IMR-90 (cell line): ENCODE measurements at regions not wholly inside any gene's neighbourhood (a gene's known extent, or its start where the extent isn't known, plus 50 kb on each side); places are given as distances from the start of the nearest gene placed in this dataset.

Source experiments
- ATAC-seq: fragments of 200-7000 bp; cut with Tn5 transposase; 2 replicates; pipeline ENCODE4 v1.9.1; 2020; ENCODE audit warnings: low read depth, mild to moderate bottlenecking, moderate library complexity
- BruUV-seq: library from RNA; stranded (reverse); fragments of 400-500 nt; replicated peaks from 2 replicates; lab custom pipeline; 2021; lab: Mats Ljungman, UMichigan
- CTCF ChIA-PET: fragments of 300-600 bp; formaldehyde crosslinking; extraction: SDS; loops from one replicate; lab custom pipeline; 2021; ENCODE audit warnings: antibody characterized with exemption; lab: Yijun Ruan, JAX
- POLR2A ChIA-PET: fragments of 300-600 bp; sonication (Branson Sonifier 250); formaldehyde crosslinking; loops from one replicate; lab custom pipeline; 2022; ENCODE audit warnings: antibody characterized with exemption; ENCODE audit not compliant: unreplicated experiment; lab: Charles Lee
- DNase-seq: peaks from one replicate; pipeline ENCODE4 v3.0.0; 2013
- H2AFZ ChIP-seq: replicated peaks from 2 replicates; pipeline ENCODE3; 2013; ENCODE audit warnings: low read length, mild to moderate bottlenecking; ENCODE audit not compliant: poor library complexity
- H2AK5ac ChIP-seq: 2 replicates; pipeline ENCODE4 v1.6.1; 2013; ENCODE audit warnings: low read depth, low read length, inconsistent platforms
- H2AK9ac ChIP-seq: replicated peaks from 2 replicates; pipeline ENCODE3; 2013; ENCODE audit warnings: mild to moderate bottlenecking, low read depth, low read length, moderate library complexity; ENCODE audit not compliant: poor library complexity
- H2BK120ac ChIP-seq: 2 replicates; pipeline ENCODE4 v1.6.1; 2013; ENCODE audit warnings: low read depth, low read length, inconsistent platforms
- H2BK15ac ChIP-seq: 3 replicates; pipeline ENCODE4 v1.6.1; 2013; ENCODE audit warnings: low read depth, low read length, inconsistent platforms
- H2BK20ac ChIP-seq: 2 replicates; pipeline ENCODE4 v1.6.1; 2013; ENCODE audit warnings: low read depth, mild to moderate bottlenecking, inconsistent platforms, low read length, moderate library complexity
- H2BK5ac ChIP-seq: 2 replicates; pipeline ENCODE4 v1.6.1; 2013; ENCODE audit warnings: mild to moderate bottlenecking, low read depth, low read length, inconsistent platforms; ENCODE audit not compliant: poor library complexity, severe bottlenecking
- H3K14ac ChIP-seq: replicated peaks from 2 replicates; pipeline ENCODE4 v1.6.1; 2013; ENCODE audit warnings: low read depth, low read length, inconsistent platforms
- H3K18ac ChIP-seq: 2 replicates; pipeline ENCODE4 v1.6.1; 2013; ENCODE audit warnings: low read depth, low read length, control low read depth
- H3K23ac ChIP-seq: 2 replicates; pipeline ENCODE4 v1.6.1; 2013; ENCODE audit warnings: low read depth, low read length, inconsistent platforms
- H3K27ac ChIP-seq: 2 replicates; pipeline ENCODE4 v1.5.1; 2013; ENCODE audit warnings: mild to moderate bottlenecking, control low read depth, low read length; ENCODE audit not compliant: insufficient read depth
- H3K27me3 ChIP-seq: 2 replicates; pipeline ENCODE4 v1.6.1; 2013; ENCODE audit warnings: low read length; ENCODE audit not compliant: control insufficient read depth, insufficient read depth
- H3K36me3 ChIP-seq: 2 replicates; pipeline ENCODE4 v1.6.1; 2013; ENCODE audit warnings: low read length, mixed read lengths; ENCODE audit not compliant: control insufficient read depth, insufficient read depth
- H3K4ac ChIP-seq: 2 replicates; pipeline ENCODE4 v1.6.1; 2013; ENCODE audit warnings: low read depth, low read length, inconsistent platforms
- H3K4me1 ChIP-seq: 2 replicates; pipeline ENCODE4 v1.6.1; 2013; ENCODE audit warnings: low read length, mixed read lengths; ENCODE audit not compliant: control insufficient read depth, insufficient read depth
- H3K4me2 ChIP-seq: 2 replicates; pipeline ENCODE4 v1.6.1; 2013; ENCODE audit warnings: low read depth, mild to moderate bottlenecking, control low read depth, low read length, moderate library complexity
- H3K4me3 ChIP-seq: 2 replicates; pipeline ENCODE4 v1.5.1; 2013; ENCODE audit warnings: low read depth, mild to moderate bottlenecking, control low read depth, low read length, moderate library complexity; ENCODE audit not compliant: insufficient read depth
- H3K56ac ChIP-seq: 2 replicates; pipeline ENCODE4 v1.6.1; 2013; ENCODE audit warnings: low read length, inconsistent platforms; ENCODE audit not compliant: insufficient read depth; ENCODE audit errors: extremely low read depth
- H3K79me1 ChIP-seq, 2 experiments: 2 replicates each; pipeline ENCODE4 v1.6.1; 2013; ENCODE audit warnings: low read length in 2 of 2, inconsistent platforms in 1 of 2, low read depth in 1 of 2
- H3K9ac ChIP-seq: 2 replicates; pipeline ENCODE4 v1.6.1; 2013; ENCODE audit warnings: low read depth, low read length, control low read depth
- H3K9me1 ChIP-seq: 2 replicates; pipeline ENCODE4 v1.6.1; 2013; ENCODE audit warnings: low read length, inconsistent platforms; ENCODE audit not compliant: insufficient read depth
- H3K9me3 ChIP-seq: 2 replicates; pipeline ENCODE4 v1.6.1; 2013; ENCODE audit warnings: low read length; ENCODE audit not compliant: control insufficient read depth, insufficient read depth
- H4K20me1 ChIP-seq: 2 replicates; pipeline ENCODE4 v1.6.1; 2013; ENCODE audit warnings: low read length, inconsistent platforms; ENCODE audit not compliant: insufficient read depth
- H4K5ac ChIP-seq: 2 replicates; pipeline ENCODE4 v1.6.1; 2013; ENCODE audit warnings: mild to moderate bottlenecking, low read depth, low read length, control low read depth
- H4K8ac ChIP-seq, 2 experiments: 2 replicates each; pipeline ENCODE4 v1.6.1; 2013; ENCODE audit warnings: low read depth in 2 of 2, low read length in 2 of 2, control low read depth in 1 of 2, inconsistent platforms in 1 of 2
- H4K91ac ChIP-seq: 2 replicates; pipeline ENCODE4 v1.6.1; 2013; ENCODE audit warnings: low read depth, low read length, inconsistent platforms; ENCODE audit not compliant: insufficient read depth
- MXI1 ChIP-seq: IDR thresholded peaks from 2 replicates; pipeline ENCODE4 v1.6.1; 2012; ENCODE audit warnings: low read depth, mild to moderate bottlenecking, low read length, moderate library complexity, borderline replicate concordance
- RAD21 ChIP-seq: IDR thresholded peaks from 2 replicates; pipeline ENCODE4 v1.6.1; 2012; ENCODE audit warnings: low read length, improper control_type of control experiment
- WGBS, 2 experiments: methylation state at CpG; one replicate each; pipeline versions ENCODE4 v1.1.5 to v1.1.7; 2013; ENCODE audit warnings: missing lambda C conversion rate in 2 of 2; ENCODE audit not compliant: insufficient read length in 1 of 2; ENCODE audit errors: extremely low coverage in 2 of 2; 5-methylcytosine and 5-hydroxymethylcytosine counted together
- dilution Hi-C: fragments of 300-500 bp; cut with HindIII; formaldehyde crosslinking; loops from one replicate; pipeline ENCODE4 v1.14.3; 2018; ENCODE audit warnings: low sequenced_read_pairs; ENCODE audit not compliant: unreplicated experiment
- in situ Hi-C: fragments of 300-500 bp; cut with MboI; formaldehyde crosslinking; loops from 3 replicates; pipeline ENCODE4 v1.14.3; 2019; ENCODE audit warnings: low sequenced_read_pairs, inconsistent platforms, mixed read lengths
- intact Hi-C: fragments of 100-400 bp; cut with micrococcal nuclease; formaldehyde crosslinking; loops from 2 replicates; pipeline ENCODE4 v1.10.0; 2022

GRCh38 chr6:118718903-118719302 is 67.5 kb upstream of the CEP85L start:
- intact Hi-C loops (no loop called here), dilution Hi-C loops (no loop called here), in situ Hi-C loops (no loop called here)
- Histone ChIP-seq H2BK5ac (no peak overlapping the region), H3K9me1 (peaks cover 3% of the 10 kb centered on the region; the same call in 1 of the 2 replicates), H3K4ac (no peak overlapping the region), H3K27ac (no peak overlapping the region), H3K9ac (no peak overlapping the region), H2AK5ac (no peak overlapping the region), H3K79me1 (no peaks in the 10 kb centered on the region), H2AFZ (no peak overlapping the region), H3K9me3 (no peaks in the 10 kb centered on the region), H3K36me3 (no peaks in the 10 kb centered on the region), H4K8ac (no peak overlapping the region), H3K18ac (no peak overlapping the region), H3K14ac (no peak overlapping the region), H2BK15ac (no peak overlapping the region), H2AK9ac (no peak overlapping the region), H3K27me3 (no peaks in the 10 kb centered on the region; the same call in 1 of the 2 replicates), H3K4me3 (no peak overlapping the region), H4K20me1 (no peaks in the 10 kb centered on the region), H3K4me1 (no peaks in the 10 kb centered on the region), H2BK120ac (no peak overlapping the region), H4K91ac (no peak overlapping the region), H3K4me2 (no peak overlapping the region), H4K5ac (no peak overlapping the region), H3K23ac (no peak overlapping the region), H3K56ac (no peak overlapping the region), H2BK20ac (no peak overlapping the region)
- ATAC-seq, result no peak
- DNase-seq, result no peak
- TF ChIP-seq RAD21, result no peak
- TF ChIP-seq MXI1, result no peak
- WGBS, 2 experiments, result 100% methylated on average over 1 of the region's 7 CpGs; no CpG with 5 or more reads in 1 of the 2 experiments
- ChIA-PET CTCF (no interaction called here), POLR2A (no interaction called here)
- no TSS peak for BruUV-seq
